AG08396 (cell line): ENCODE measurements at regions not wholly inside any gene's neighbourhood (a gene's known extent, or its start where the extent isn't known, plus 50 kb on each side); places are given as distances from the start of the nearest gene placed in this dataset.

ENCODE experiments used
- DNase-seq: peaks from one replicate; pipeline ENCODE4 v3.0.0; 2012; ENCODE audit warnings: low spot score, mixed read lengths

DNA sequence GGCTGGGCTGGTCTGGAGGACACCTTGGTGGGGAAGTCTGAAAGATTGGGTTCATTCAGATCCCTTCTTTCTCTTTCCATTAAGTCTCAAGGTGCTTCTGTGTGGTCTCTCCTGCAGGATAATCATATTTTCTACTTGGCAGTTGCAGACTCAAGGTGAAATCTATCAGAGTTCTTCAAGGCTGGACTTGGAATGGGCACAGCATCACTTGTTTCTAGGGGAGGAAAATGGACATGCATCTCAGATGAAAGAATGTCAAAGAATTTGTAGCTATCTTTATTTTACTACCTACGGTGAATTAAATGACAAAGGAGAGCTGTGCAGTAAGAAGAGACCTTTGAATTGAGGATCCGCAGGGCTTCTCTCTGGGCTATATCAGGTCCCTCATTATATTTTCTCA is 69.8 kb upstream of the PAPPA start:
- DNase-seq, result no peak

GRCh38 chr9:116084497-116084896 is 69.1 kb upstream of the PAPPA start:
- no peak for DNase-seq

DNA sequence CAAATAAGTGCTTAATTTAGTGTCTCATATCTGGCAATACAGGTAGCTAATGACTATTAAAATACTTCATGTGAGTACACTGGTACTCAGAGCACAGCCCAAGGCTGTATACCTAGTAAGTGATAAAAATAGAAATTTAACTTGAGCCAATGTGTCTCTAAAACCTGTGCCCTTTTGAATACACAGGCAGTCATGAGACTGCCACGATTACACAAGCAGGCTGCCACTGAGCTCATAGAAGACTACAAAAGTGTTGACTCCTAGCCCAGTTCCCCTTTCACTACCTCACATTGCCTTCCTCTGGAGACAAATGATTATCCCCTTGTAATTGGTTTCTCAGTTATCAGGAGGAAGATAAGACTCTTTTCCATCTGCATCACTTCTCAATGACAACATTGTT is 66.3 kb upstream of the PAPPA start:
- DNase-seq, result no peak

DNA sequence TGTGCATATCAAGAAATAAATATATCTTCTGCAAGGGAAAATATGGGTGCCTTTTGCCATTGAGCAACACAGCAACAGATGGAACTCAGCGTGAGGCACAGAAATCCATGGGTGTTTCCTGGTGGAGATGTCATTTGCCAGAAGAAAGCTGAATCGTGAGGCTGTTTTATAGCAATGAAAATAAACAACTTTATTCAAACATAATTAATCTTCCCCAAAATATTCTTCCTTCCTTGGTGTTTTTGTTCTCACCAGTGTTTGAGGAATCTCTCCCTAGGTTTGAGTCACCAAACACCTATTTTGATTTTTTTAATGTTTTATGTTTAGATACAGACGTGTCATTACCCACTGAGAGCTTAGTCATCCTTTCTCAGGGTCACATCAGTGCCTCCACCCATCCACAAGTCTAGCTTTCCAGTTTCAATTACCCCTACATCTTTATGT is 65.8 kb upstream of the PAPPA start:
- peak; percentile 12 for DNase-seq

- no peak for DNase-seq
These were observed 65.2 kb upstream of the PAPPA start for GRCh38 chr9:116088396-116088795.

DNA sequence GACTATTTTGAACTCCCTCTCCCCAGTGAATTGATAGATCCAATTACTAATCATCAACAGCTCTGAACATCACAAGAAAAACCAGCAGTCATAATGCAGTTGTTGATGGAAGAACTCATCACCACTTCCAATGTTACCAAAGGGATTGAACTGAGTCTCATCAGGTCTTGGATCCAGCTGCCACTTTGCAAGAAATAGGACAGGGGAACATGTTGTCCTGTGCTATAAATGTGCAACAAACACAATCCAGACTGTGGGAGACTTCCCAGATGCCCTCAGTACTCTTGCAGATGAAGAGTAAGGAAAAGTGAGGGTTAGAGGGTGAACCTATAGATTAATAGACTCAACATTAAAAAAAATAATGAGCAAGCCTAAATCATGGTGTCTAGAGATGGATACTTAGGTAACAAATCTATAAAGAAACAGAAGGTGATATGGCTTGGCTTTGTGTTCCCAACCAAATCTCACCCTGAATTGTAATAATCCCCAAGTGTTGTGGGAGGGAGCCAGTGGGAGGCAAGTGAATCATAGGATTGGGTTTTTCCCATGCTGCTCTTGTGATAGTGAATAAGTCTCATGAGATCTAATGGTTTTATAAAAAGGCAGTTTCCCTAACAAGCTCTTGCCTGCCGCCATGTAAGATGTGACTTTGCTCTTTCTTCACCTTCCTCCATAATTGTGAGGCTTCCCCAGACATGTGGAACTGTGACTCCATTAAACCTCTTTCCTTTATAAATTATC is 63.4 kb upstream of the PAPPA start:
- no peak for DNase-seq

- DNase-seq, result no peak
These were observed 58.7 kb upstream of the PAPPA start for GRCh38 chr9:116094846-116095245.

GRCh38 chr9:116095403-116095802 is 58.2 kb upstream of the PAPPA start:
- DNase-seq, result no peak

- DNase-seq, result no peak
These were observed 57.5 kb upstream of the PAPPA start for GRCh38 chr9:116096046-116096445.

DNA sequence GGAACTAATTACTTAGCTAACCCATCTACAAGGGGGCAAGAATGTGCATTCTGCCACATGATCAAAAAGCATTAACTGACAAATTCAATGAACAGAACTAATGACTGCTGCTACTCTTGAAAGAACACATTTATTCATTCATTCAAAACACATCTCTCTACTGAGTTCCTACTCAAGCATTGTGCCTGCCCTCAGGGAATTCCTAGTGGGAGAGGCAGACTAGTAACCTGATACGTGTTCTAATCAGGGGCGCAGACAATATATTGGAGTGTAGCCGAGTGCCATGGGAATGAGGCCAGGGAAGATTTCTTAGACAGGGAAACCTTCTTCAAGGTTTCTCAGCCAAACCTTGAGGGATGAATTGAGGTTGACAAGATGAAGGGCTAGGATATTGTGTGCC is 56.7 kb upstream of the PAPPA start:
- DNase-seq, result no peak

DNA sequence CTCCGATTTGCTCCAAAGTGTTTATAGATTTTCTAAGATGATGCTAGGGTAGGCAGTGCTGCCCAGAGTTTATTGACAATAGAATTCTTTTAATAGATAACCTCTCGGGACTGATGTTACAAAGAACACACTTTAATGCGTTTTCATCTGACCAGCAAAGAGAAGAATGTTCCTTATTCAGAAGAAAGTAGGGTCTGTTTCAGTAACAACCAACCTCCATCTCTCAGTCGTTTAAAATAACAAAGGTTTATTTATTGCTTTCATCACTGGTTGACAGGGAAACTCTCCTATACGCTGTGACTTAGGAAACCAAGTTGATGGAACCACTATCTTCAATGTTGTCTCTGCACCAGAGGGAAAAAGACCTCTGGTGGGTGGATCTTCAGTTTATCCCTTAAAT is 55.1 kb upstream of the PAPPA start:
- no peak for DNase-seq

GRCh38 chr9:116099821-116100220 is 53.8 kb upstream of the PAPPA start:
- no peak for DNase-seq

GRCh38 chr9:116100711-116101121 is 52.9 kb upstream of the PAPPA start:
- no peak for DNase-seq

GRCh38 chr9:116101516-116101915 is 52.1 kb upstream of the PAPPA start:
- DNase-seq, result peak; percentile 22

DNA sequence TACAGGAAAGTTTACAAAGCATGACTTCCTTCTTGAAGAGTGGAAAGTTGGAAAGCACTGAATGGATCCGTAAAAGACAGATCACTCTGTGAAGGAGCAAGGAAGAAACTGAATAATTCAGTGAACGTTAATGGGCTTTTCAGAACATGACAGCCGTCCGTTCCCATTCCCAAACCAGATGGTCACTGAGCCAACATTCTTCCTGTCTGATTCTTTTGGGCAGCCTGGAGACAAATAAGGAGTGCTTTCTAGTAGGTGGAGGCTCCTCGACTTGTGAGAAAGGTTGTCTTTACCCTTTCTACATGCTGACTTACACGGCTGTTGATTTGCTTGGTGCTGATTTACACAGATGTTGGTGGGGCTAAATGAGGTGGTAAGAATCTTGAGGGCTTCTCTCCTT is 51.0 kb upstream of the PAPPA start:
- no peak for DNase-seq
